ENCODE measurements at regions not wholly inside any gene's neighbourhood (a gene's known extent, or its start where the extent isn't known, plus 50 kb on each side); places are given as distances from the start of the nearest gene placed in this dataset.

DNA sequence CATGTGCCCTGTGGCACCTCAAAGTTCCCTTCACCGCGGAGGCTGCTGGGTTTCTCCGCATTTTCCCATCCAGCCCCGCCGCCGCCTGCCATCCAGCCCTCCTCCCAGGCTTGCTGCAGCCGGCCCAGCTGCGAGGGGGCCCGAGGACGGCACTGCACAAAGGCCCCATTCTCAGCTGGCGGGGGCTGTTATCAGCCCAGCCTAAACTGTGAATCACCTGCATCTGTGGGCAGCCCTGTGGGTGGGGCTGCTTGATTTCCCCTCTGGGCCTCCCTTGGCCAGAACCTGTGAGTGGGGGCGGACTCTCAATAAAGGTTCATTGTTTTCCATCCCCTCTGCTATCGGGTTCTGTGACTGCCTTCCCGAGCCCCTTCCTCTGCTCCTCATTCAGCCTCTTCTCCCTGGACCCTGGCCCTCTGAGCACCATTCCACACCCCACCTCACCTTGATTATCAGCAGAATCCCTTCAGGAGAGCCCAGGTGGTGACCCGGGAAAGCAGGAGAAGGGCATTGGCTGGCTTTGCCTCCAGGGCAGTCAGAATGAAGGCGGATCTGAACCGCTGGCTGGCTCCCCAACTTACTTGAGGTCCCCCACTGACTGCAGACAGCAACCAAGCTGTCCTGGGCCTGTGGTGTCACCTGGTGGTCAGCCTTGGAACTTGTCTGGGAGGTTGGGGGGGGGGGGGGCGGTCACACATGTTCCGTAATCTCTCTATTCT lies 204.5 kb downstream of the ZFP36L2 start:
- Histone ChIP-seq H3K14ac (ENCODE audit: low read length) (no peak overlapping the region), H2AK5ac (ENCODE audit: low read depth, low read length) (peak overlapping the region; percentile 48), H3K9me3 (replicated peaks in 1 of 2; ENCODE audit: control insufficient read depth in 2 of 2, insufficient read depth in 1 of 2, low read depth in 1 of 2, low read length in 2 of 2) (peaks cover 9 to 15% of the 10 kb centered on the region in 2 donors), H3K23ac (ENCODE audit: low read depth, low read length, poor library complexity) (no peak overlapping the region), H4K8ac (ENCODE audit: low read depth, low read length) (no peak overlapping the region), H3K9ac (ENCODE audit: low read depth, low read length, poor library complexity) (peak overlapping the region; percentile 5), H3K27me3 (ENCODE audit: control insufficient read depth in 3 of 3, insufficient read depth in 3 of 3, low read depth in 1 of 3, low read length in 3 of 3) (no peaks in the 10 kb centered on the region), H3K36me3 (replicated peaks in 1 of 2; ENCODE audit: control insufficient read depth in 2 of 2, insufficient read depth in 2 of 2, low read length in 2 of 2) (no peaks in the 10 kb centered on the region), H3K79me1 (ENCODE audit: low read depth, low read length) (peaks cover 2% of the 10 kb centered on the region), H2BK12ac (ENCODE audit: low read length) (no peak overlapping the region), H3K18ac (ENCODE audit: low read length) (peak overlapping the region; percentile 69), H3K4me3 (ENCODE audit: low read length in 2 of 2) (no peak overlapping the region), H2BK120ac (ENCODE audit: low read depth, low read length) (no peak overlapping the region), H3K4ac (ENCODE audit: low read length) (no peak overlapping the region), H4K91ac (ENCODE audit: low read depth, low read length, poor library complexity) (no peak overlapping the region), H2AFZ (ENCODE audit: low read length) (no peak overlapping the region), H3K4me1 (ENCODE audit: control insufficient read depth in 2 of 2, insufficient read depth in 1 of 2, low read depth in 1 of 2, low read length in 2 of 2) (peaks cover 15 to 17% of the 10 kb centered on the region in 2 donors), H2BK5ac (ENCODE audit: low read length) (peak overlapping the region; percentile 60), H2BK15ac (ENCODE audit: low read length) (peak overlapping the region; percentile 59), H3K4me2 (ENCODE audit: insufficient read depth, low read length, poor library complexity, severe bottlenecking) (no peak overlapping the region), H3K27ac (replicated peaks; ENCODE audit: low read length) (no peak overlapping the region)
- WGBS, 2 donors (ENCODE audit: extremely low coverage in 2 of 2, insufficient read length in 2 of 2, insufficient replicate concordance in 1 of 2), result no CpG with 5 or more reads among the region's 19 CpGs
- DNase-seq (ENCODE audit: low spot score), result no peak

DNA sequence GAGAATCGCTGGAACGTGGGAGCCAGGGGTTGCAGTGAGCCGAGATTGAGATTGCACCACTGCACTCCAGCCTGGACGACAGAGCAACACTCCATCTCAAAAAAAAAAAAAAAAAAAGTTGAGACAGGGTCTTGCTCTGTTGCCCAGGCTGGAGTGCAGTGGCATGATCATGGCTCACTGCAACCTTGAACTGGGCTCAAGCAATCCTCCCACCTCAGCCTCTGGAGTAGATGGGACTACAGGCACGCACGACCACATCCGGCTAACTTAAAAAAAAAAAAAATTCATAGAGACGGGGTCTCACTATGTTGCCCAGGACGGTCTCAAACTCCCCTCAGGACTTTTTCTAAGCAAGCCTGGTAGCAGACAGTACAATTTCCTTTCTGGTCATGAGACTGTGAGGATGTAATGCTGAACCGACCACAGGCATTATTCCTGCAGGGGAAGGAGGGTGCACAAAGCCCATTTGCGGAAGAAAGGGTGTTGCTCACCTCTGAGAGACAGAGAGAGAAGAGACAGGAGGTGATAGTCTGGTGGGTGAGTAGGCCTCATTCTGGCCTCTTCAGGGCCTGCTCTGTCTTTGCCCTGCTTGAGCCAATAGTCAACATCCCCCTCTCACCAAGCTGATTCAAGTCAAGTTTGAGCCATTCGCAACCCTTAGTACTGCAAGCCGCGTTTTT lies 205.3 kb downstream of the ZFP36L2 start:
- Histone ChIP-seq H2BK12ac (ENCODE audit: low read length) (no peak overlapping the region), H2AK5ac (ENCODE audit: low read depth, low read length) (no peak overlapping the region), H2BK5ac (ENCODE audit: low read length) (no peak overlapping the region), H4K91ac (ENCODE audit: low read depth, low read length, poor library complexity) (no peak overlapping the region), H3K27me3 (ENCODE audit: control insufficient read depth in 3 of 3, insufficient read depth in 3 of 3, low read depth in 1 of 3, low read length in 3 of 3) (no peaks in the 10 kb centered on the region), H3K4me1 (ENCODE audit: control insufficient read depth in 2 of 2, insufficient read depth in 1 of 2, low read depth in 1 of 2, low read length in 2 of 2) (peaks cover 15 to 17% of the 10 kb centered on the region in 2 donors), H3K9me3 (replicated peaks in 1 of 2; ENCODE audit: control insufficient read depth in 2 of 2, insufficient read depth in 1 of 2, low read depth in 1 of 2, low read length in 2 of 2) (peaks cover 9 to 15% of the 10 kb centered on the region in 2 donors), H3K4me3 (ENCODE audit: low read length in 2 of 2) (no peak overlapping the region), H3K4me2 (ENCODE audit: insufficient read depth, low read length, poor library complexity, severe bottlenecking) (no peak overlapping the region), H4K8ac (ENCODE audit: low read depth, low read length) (no peak overlapping the region), H2BK15ac (ENCODE audit: low read length) (no peak overlapping the region), H3K27ac (replicated peaks; ENCODE audit: low read length) (no peak overlapping the region), H3K79me1 (ENCODE audit: low read depth, low read length) (peaks cover 2% of the 10 kb centered on the region), H3K23ac (ENCODE audit: low read depth, low read length, poor library complexity) (no peak overlapping the region), H3K36me3 (replicated peaks in 1 of 2; ENCODE audit: control insufficient read depth in 2 of 2, insufficient read depth in 2 of 2, low read length in 2 of 2) (no peaks in the 10 kb centered on the region), H2BK120ac (ENCODE audit: low read depth, low read length) (no peak overlapping the region), H2AFZ (ENCODE audit: low read length) (no peak overlapping the region), H3K9ac (ENCODE audit: low read depth, low read length, poor library complexity) (no peak overlapping the region), H3K18ac (ENCODE audit: low read length) (no peak overlapping the region), H3K4ac (ENCODE audit: low read length) (no peak overlapping the region), H3K14ac (ENCODE audit: low read length) (no peak overlapping the region)
- WGBS, 2 donors (ENCODE audit: extremely low coverage in 2 of 2, insufficient read length in 2 of 2, insufficient replicate concordance in 1 of 2), result no CpG with 5 or more reads among the region's 14 CpGs
- no peak for DNase-seq (ENCODE audit: low spot score)

- no peak overlapping the region for H3K4me2 ChIP-seq (ENCODE audit: insufficient read depth, low read length, poor library complexity, severe bottlenecking)
- H3K4me1 ChIP-seq (ENCODE audit: control insufficient read depth in 2 of 2, insufficient read depth in 1 of 2, low read depth in 1 of 2, low read length in 2 of 2), result peaks cover 15% of the 10 kb centered on the region in 2 donors
- no peak overlapping the region for H3K23ac ChIP-seq (ENCODE audit: low read depth, low read length, poor library complexity)
- H2BK5ac ChIP-seq (ENCODE audit: low read length), result no peak overlapping the region
- H2BK12ac ChIP-seq (ENCODE audit: low read length), result no peak overlapping the region
- H2BK15ac ChIP-seq (ENCODE audit: low read length), result no peak overlapping the region
- no peak overlapping the region for H3K4ac ChIP-seq (ENCODE audit: low read length)
- no peaks in the 10 kb centered on the region for H3K27me3 ChIP-seq (ENCODE audit: control insufficient read depth in 3 of 3, insufficient read depth in 3 of 3, low read depth in 1 of 3, low read length in 3 of 3)
- H3K27ac ChIP-seq (replicated peaks; ENCODE audit: low read length), result no peak overlapping the region
- no peak overlapping the region for H4K8ac ChIP-seq (ENCODE audit: low read depth, low read length)
- H3K18ac ChIP-seq (ENCODE audit: low read length), result no peak overlapping the region
- no peak overlapping the region for H2AFZ ChIP-seq (ENCODE audit: low read length)
- peaks cover 9 to 15% of the 10 kb centered on the region in 2 donors for H3K9me3 ChIP-seq (replicated peaks in 1 of 2; ENCODE audit: control insufficient read depth in 2 of 2, insufficient read depth in 1 of 2, low read depth in 1 of 2, low read length in 2 of 2)
- H3K4me3 ChIP-seq (ENCODE audit: low read length in 2 of 2), result no peak overlapping the region
- no peak overlapping the region for H4K91ac ChIP-seq (ENCODE audit: low read depth, low read length, poor library complexity)
- peaks cover 2% of the 10 kb centered on the region for H3K79me1 ChIP-seq (ENCODE audit: low read depth, low read length)
- no peak overlapping the region for H3K14ac ChIP-seq (ENCODE audit: low read length)
- no peak overlapping the region for H3K9ac ChIP-seq (ENCODE audit: low read depth, low read length, poor library complexity)
- no peak for DNase-seq (ENCODE audit: low spot score)
- no peak overlapping the region for H2BK120ac ChIP-seq (ENCODE audit: low read depth, low read length)
- no peaks in the 10 kb centered on the region for H3K36me3 ChIP-seq (replicated peaks in 1 of 2; ENCODE audit: control insufficient read depth in 2 of 2, insufficient read depth in 2 of 2, low read length in 2 of 2)
- H2AK5ac ChIP-seq (ENCODE audit: low read depth, low read length), result no peak overlapping the region
- WGBS, 2 donors (ENCODE audit: extremely low coverage in 2 of 2, insufficient read length in 2 of 2, insufficient replicate concordance in 1 of 2), result no CpG with 5 or more reads among the region's 1 CpG
These were observed 206.1 kb downstream of the ZFP36L2 start for GRCh38 chr2:43020296-43020695.

DNA sequence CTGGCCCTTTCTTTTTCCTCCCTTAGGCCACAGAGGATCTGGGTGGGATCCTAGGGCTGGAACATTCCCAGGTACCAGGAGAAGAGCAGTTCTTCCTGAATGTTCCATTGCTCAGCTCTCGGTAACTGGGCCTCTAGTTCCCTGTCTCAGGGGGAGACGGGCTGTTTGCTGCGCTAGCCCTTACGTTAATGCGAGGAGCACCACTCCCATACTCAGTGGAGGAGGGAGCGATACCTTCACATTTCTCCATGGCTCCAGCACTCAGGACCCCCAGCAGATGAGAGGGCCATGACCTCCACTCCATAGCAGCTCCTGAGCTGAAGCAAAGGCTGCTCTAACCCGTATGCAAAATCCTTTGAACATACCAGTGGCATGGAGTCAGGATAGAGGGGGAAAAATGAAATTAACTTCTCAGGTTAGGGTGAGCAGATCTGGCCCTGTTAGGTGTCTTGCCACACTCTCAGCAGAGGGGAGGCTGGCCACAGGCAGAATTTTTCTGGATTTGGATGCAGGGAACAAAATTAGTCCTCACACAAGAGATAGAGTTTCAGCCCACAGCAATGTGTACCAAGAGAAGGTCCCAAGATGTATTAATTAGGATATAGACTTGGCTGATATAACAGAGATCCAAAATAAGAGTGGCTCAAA lies 206.7 kb downstream of the ZFP36L2 start:
- no peak overlapping the region for H3K23ac ChIP-seq (ENCODE audit: low read depth, low read length, poor library complexity)
- H3K9ac ChIP-seq (ENCODE audit: low read depth, low read length, poor library complexity), result no peak overlapping the region
- DNase-seq (ENCODE audit: low spot score), result no peak
- H2BK15ac ChIP-seq (ENCODE audit: low read length), result no peak overlapping the region
- H3K79me1 ChIP-seq (ENCODE audit: low read depth, low read length), result peaks cover under 1% of the 10 kb centered on the region
- no peak overlapping the region for H3K4me3 ChIP-seq (ENCODE audit: low read length in 2 of 2)
- H2BK5ac ChIP-seq (ENCODE audit: low read length), result no peak overlapping the region
- H4K91ac ChIP-seq (ENCODE audit: low read depth, low read length, poor library complexity), result no peak overlapping the region
- peaks cover 11% of the 10 kb centered on the region in 2 donors for H3K4me1 ChIP-seq (ENCODE audit: control insufficient read depth in 2 of 2, insufficient read depth in 1 of 2, low read depth in 1 of 2, low read length in 2 of 2)
- no peak overlapping the region for H2AFZ ChIP-seq (ENCODE audit: low read length)
- no CpG with 5 or more reads among the region's 7 CpGs for WGBS, 2 donors (ENCODE audit: extremely low coverage in 2 of 2, insufficient read length in 2 of 2, insufficient replicate concordance in 1 of 2)
- no peak overlapping the region for H3K18ac ChIP-seq (ENCODE audit: low read length)
- peaks cover 9 to 15% of the 10 kb centered on the region in 2 donors for H3K9me3 ChIP-seq (replicated peaks in 1 of 2; ENCODE audit: control insufficient read depth in 2 of 2, insufficient read depth in 1 of 2, low read depth in 1 of 2, low read length in 2 of 2)
- H2AK5ac ChIP-seq (ENCODE audit: low read depth, low read length), result peak overlapping the region; percentile 9
- H3K14ac ChIP-seq (ENCODE audit: low read length), result no peak overlapping the region
- H3K36me3 ChIP-seq (replicated peaks in 1 of 2; ENCODE audit: control insufficient read depth in 2 of 2, insufficient read depth in 2 of 2, low read length in 2 of 2), result no peaks in the 10 kb centered on the region
- no peak overlapping the region for H3K4me2 ChIP-seq (ENCODE audit: insufficient read depth, low read length, poor library complexity, severe bottlenecking)
- no peak overlapping the region for H3K4ac ChIP-seq (ENCODE audit: low read length)
- no peak overlapping the region for H2BK120ac ChIP-seq (ENCODE audit: low read depth, low read length)
- H4K8ac ChIP-seq (ENCODE audit: low read depth, low read length), result no peak overlapping the region
- H2BK12ac ChIP-seq (ENCODE audit: low read length), result no peak overlapping the region
- no peaks in the 10 kb centered on the region for H3K27me3 ChIP-seq (ENCODE audit: control insufficient read depth in 3 of 3, insufficient read depth in 3 of 3, low read depth in 1 of 3, low read length in 3 of 3)
- H3K27ac ChIP-seq (replicated peaks; ENCODE audit: low read length), result no peak overlapping the region

Data from neuronal stem cell (in vitro differentiated cells).